ENCODE measurements at regions not wholly inside any gene's neighbourhood (a gene's known extent, or its start where the extent isn't known, plus 50 kb on each side); places are given as distances from the start of the nearest gene placed in this dataset.

- Histone ChIP-seq H2AFZ (ENCODE audit: low read length) (no peak overlapping the region), H3K4me3 (ENCODE audit: extremely low read depth in 1 of 4, insufficient read depth in 2 of 4, low read depth in 3 of 4, low read length in 4 of 4) (peak overlapping the region in 1 of 4 experiments; percentile 57; a peak in 1 of 8 replicates), H3K9ac (replicated peaks in 1 of 4; ENCODE audit: extremely low read depth in 1 of 4, low read depth in 3 of 4, low read length in 3 of 4) (peak overlapping the region in 3 of 4 experiments; percentile 31 to 52 (median 37); a peak in 2 of 7 replicates)
- TF ChIP-seq TCF12 (IDR thresholded peaks at IDR 0.05; ENCODE audit: low read depth, low read length) (no peak), TEAD4 (IDR thresholded peaks at IDR 0.05; ENCODE audit: low read depth, low read length) (0 out of 2 replicates have a peak, but pooled peaks have one; percentile 3), TAF1 (IDR thresholded peaks at IDR 0.05; ENCODE audit: low read depth, low read length) (peak; percentile 41; the same call in 1 of the 2 replicates), E2F6 (IDR thresholded peaks at IDR 0.05) (no peak), TBP (IDR thresholded peaks at IDR 0.05; ENCODE audit: low read depth, low read length) (peak; percentile 62; the same call in 1 of the 2 replicates), POLR2A (IDR thresholded peaks at IDR 0.05; ENCODE audit: control extremely low read depth in 1 of 2, low read depth in 2 of 2, low read length in 2 of 2) (peak in 1 of 2 experiments; percentile 56; a peak in 1 of 3 replicates), SUZ12 (IDR thresholded peaks at IDR 0.05; ENCODE audit: low read length) (no peak), RNF2 (IDR thresholded peaks at IDR 0.05; ENCODE audit: borderline replicate concordance, low read depth, low read length, missing control alignments, poor library complexity, severe bottlenecking) (no peak), ASH2L (IDR thresholded peaks at IDR 0.05; ENCODE audit: low read length) (no peak), POU5F1 (IDR thresholded peaks at IDR 0.05; ENCODE audit: low read depth, low read length) (no peak), SRF (IDR thresholded peaks at IDR 0.05; ENCODE audit: low read depth, low read length) (peak; percentile 91)
Measured at GRCh38 chr15:24858737-24859601, 95.8 kb upstream of the SNRPN start.

More at GRCh38 chr15:24858737-24859601, 95.8 kb upstream of the SNRPN start:
- peak overlapping the region; percentile 68 for H4K91ac ChIP-seq (replicated peaks; ENCODE audit: insufficient read length, low read length)
- peaks cover 0 to 10% of the 10 kb centered on the region in 2 experiments; a peak in 3 of 4 replicates for H3K9me3 ChIP-seq (ENCODE audit: insufficient read depth in 2 of 2, low read depth in 1 of 2, low read length in 1 of 2)
- H3K23ac ChIP-seq (ENCODE audit: insufficient read length): no peak overlapping the region
- ChIA-PET CTCF (ENCODE audit: partially characterized antibody) (interaction anchor here (1.2 kb wide), 1 partner anchor 107 kb away, joined by 3 read pairs; no protein-coding TSS in a partner anchor), POLR2A (ENCODE audit: partially characterized antibody) (interaction anchor here (0.6 to 4.6 kb wide), 21 partner anchors 11 to 226 kb away, joined by 3 to 50 read pairs (median 4); partner anchors contain the start of genes SNRPN and SNURF)
- no peaks in the 10 kb centered on the region for H3K23me2 ChIP-seq (ENCODE audit: low read depth, low read length)
- H2BK20ac ChIP-seq (ENCODE audit: low read length): no peak overlapping the region
- no peak overlapping the region; the same call in 1 of the 2 replicates for H2AK5ac ChIP-seq (ENCODE audit: low read depth, low read length)
- peaks cover 0 to 11% (median 3%) of the 10 kb centered on the region in 4 experiments; a peak in 5 of 7 replicates for H3K4me1 ChIP-seq (replicated peaks in 1 of 4; ENCODE audit: control insufficient read depth in 3 of 4, insufficient read depth in 4 of 4, low read length in 3 of 4)
- H2BK12ac ChIP-seq (ENCODE audit: low read depth, low read length): no peak overlapping the region; the same call in 1 of the 2 replicates
- no peak overlapping the region for H4K8ac ChIP-seq (ENCODE audit: extremely low read depth, insufficient read depth, low read length)
- peak overlapping the region; percentile 86 for H3K27ac ChIP-seq (ENCODE audit: low read depth, low read length)
- H4K5ac ChIP-seq (ENCODE audit: insufficient read length, low read depth, low read length): peak overlapping the region; percentile 81
- no peaks in the 10 kb centered on the region; the same call in 1 of the 2 replicates for H3K79me1 ChIP-seq (ENCODE audit: low read depth, low read length)
- no peak for FAIRE-seq
- 50% methylated on average over 7 of the region's 7 CpGs; no CpG with 5 or more reads in 1 of the 2 experiments for WGBS, 2 experiments (ENCODE audit: extremely low coverage in 1 of 2, insufficient coverage in 1 of 2, insufficient read length in 1 of 2, insufficient replicate concordance in 2 of 2, low coverage in 1 of 2, low lambda C conversion rate in 2 of 2, missing lambda C conversion rate in 1 of 2)
- no peaks in the 10 kb centered on the region for H3K27me3 ChIP-seq (replicated peaks in 1 of 4; ENCODE audit: control insufficient read depth in 3 of 4, extremely low read depth in 1 of 4, insufficient read depth in 3 of 4, low read length in 3 of 4)
- peak overlapping the region; percentile 93 for H2BK120ac ChIP-seq (replicated peaks; ENCODE audit: low read depth, low read length)
- H3K14ac ChIP-seq (ENCODE audit: insufficient read length): no peak overlapping the region
- H3K4ac ChIP-seq (replicated peaks; ENCODE audit: insufficient read length, low read depth, low read length): peak overlapping the region; percentile 44
- H3K56ac ChIP-seq (replicated peaks; ENCODE audit: insufficient read length, low read depth, low read length): no peak overlapping the region
- H3K18ac ChIP-seq (ENCODE audit: extremely low read depth, low read length): peak overlapping the region; percentile 63; the same call in 1 of the 2 replicates
- DNase-seq (ENCODE audit: low read depth in 1 of 2, low spot score in 2 of 2): no peak
- H3K36me3 ChIP-seq (ENCODE audit: control insufficient read depth in 2 of 4, insufficient read depth in 4 of 4, low read length in 3 of 4): no peaks in the 10 kb centered on the region
- no peaks in the 10 kb centered on the region for H3K79me2 ChIP-seq (ENCODE audit: control insufficient read depth in 1 of 2, insufficient read depth in 2 of 2, low read length in 2 of 2)
- H2BK15ac ChIP-seq (ENCODE audit: low read length): no peak overlapping the region
- H2BK5ac ChIP-seq (ENCODE audit: low read depth, low read length): peak overlapping the region; percentile 92
- peak overlapping the region in 1 of 2 experiments; percentile 67; a peak in 2 of 4 replicates for H3K4me2 ChIP-seq (ENCODE audit: insufficient read depth in 1 of 2, low read depth in 2 of 2, low read length in 2 of 2)
- no peaks in the 10 kb centered on the region for H4K20me1 ChIP-seq (replicated peaks in 1 of 2; ENCODE audit: control insufficient read depth in 1 of 2, insufficient read depth in 2 of 2, low read length in 2 of 2)
